ENCODE measurements at regions not wholly inside any gene's neighbourhood (a gene's known extent, or its start where the extent isn't known, plus 50 kb on each side); places are given as distances from the start of the nearest gene placed in this dataset.

- no peak for TF ChIP-seq TAF1 (IDR thresholded peaks at IDR 0.05; ENCODE audit: borderline replicate concordance, insufficient read depth, low read length)
- TF ChIP-seq FOXP2 (optimal IDR thresholded peaks at IDR 0.05; ENCODE audit: borderline replicate concordance, extremely low read depth, extremely low read length, insufficient read depth), result no peak
- TF ChIP-seq POLR2AphosphoS5 (IDR thresholded peaks at IDR 0.05; ENCODE audit: low read depth, low read length), result no peak
- no peak for TF ChIP-seq REST (IDR thresholded peaks at IDR 0.05; ENCODE audit: insufficient read depth in 1 of 2, low read depth in 2 of 2, low read length in 2 of 2)
- TF ChIP-seq SIN3A (IDR thresholded peaks at IDR 0.05; ENCODE audit: borderline replicate concordance, insufficient read depth, low read length), result no peak
These were observed 102.9 kb upstream of the SLC8A1 start for GRCh38 chr2:40554665-40555294.

GRCh38 chr2:40556293-40556692, 104.4 kb upstream of the SLC8A1 start:
- no peak for TF ChIP-seq FOXP2 (optimal IDR thresholded peaks at IDR 0.05; ENCODE audit: borderline replicate concordance, extremely low read depth, extremely low read length, insufficient read depth)
- TF ChIP-seq SIN3A (IDR thresholded peaks at IDR 0.05; ENCODE audit: borderline replicate concordance, insufficient read depth, low read length), result no peak
- TF ChIP-seq REST (IDR thresholded peaks at IDR 0.05; ENCODE audit: insufficient read depth in 1 of 2, low read depth in 2 of 2, low read length in 2 of 2), result no peak
- no peak for TF ChIP-seq POLR2AphosphoS5 (IDR thresholded peaks at IDR 0.05; ENCODE audit: low read depth, low read length)
- TF ChIP-seq TAF1 (IDR thresholded peaks at IDR 0.05; ENCODE audit: borderline replicate concordance, insufficient read depth, low read length), result no peak

GRCh38 chr2:40556739-40557138, 104.8 kb upstream of the SLC8A1 start:
- TF ChIP-seq TAF1 (IDR thresholded peaks at IDR 0.05; ENCODE audit: borderline replicate concordance, insufficient read depth, low read length), result no peak
- TF ChIP-seq FOXP2 (optimal IDR thresholded peaks at IDR 0.05; ENCODE audit: borderline replicate concordance, extremely low read depth, extremely low read length, insufficient read depth), result no peak
- no peak for TF ChIP-seq REST (IDR thresholded peaks at IDR 0.05; ENCODE audit: insufficient read depth in 1 of 2, low read depth in 2 of 2, low read length in 2 of 2)
- TF ChIP-seq SIN3A (IDR thresholded peaks at IDR 0.05; ENCODE audit: borderline replicate concordance, insufficient read depth, low read length), result no peak
- no peak for TF ChIP-seq POLR2AphosphoS5 (IDR thresholded peaks at IDR 0.05; ENCODE audit: low read depth, low read length)

GRCh38 chr2:40558761-40559160, 106.9 kb upstream of the SLC8A1 start:
- no peak for TF ChIP-seq TAF1 (IDR thresholded peaks at IDR 0.05; ENCODE audit: borderline replicate concordance, insufficient read depth, low read length)
- no peak for TF ChIP-seq POLR2AphosphoS5 (IDR thresholded peaks at IDR 0.05; ENCODE audit: low read depth, low read length)
- TF ChIP-seq REST (IDR thresholded peaks at IDR 0.05; ENCODE audit: insufficient read depth in 1 of 2, low read depth in 2 of 2, low read length in 2 of 2), result no peak
- no peak for TF ChIP-seq FOXP2 (optimal IDR thresholded peaks at IDR 0.05; ENCODE audit: borderline replicate concordance, extremely low read depth, extremely low read length, insufficient read depth)
- no peak for TF ChIP-seq SIN3A (IDR thresholded peaks at IDR 0.05; ENCODE audit: borderline replicate concordance, insufficient read depth, low read length)
